H1 (cell line): ENCODE measurements at regions not wholly inside any gene's neighbourhood (a gene's known extent, or its start where the extent isn't known, plus 50 kb on each side); places are given as distances from the start of the nearest gene placed in this dataset.
A peak's percentile ranks its signal among the peaks of the same experiment; 100 is the strongest.

Experiments
- CTCF ChIA-PET: fragments of 300-600 bp; sonication (Branson Sonifier 250); formaldehyde crosslinking; loops from one replicate; lab custom pipeline; 2021; ENCODE audit not compliant: partially characterized antibody; lab: Charles Lee
- POLR2A ChIA-PET: fragments of 300-600 bp; sonication (Branson Sonifier 250); formaldehyde crosslinking; loops from one replicate; lab custom pipeline; 2021; ENCODE audit warnings: inconsistent platforms; ENCODE audit not compliant: partially characterized antibody; lab: Charles Lee
- DNase-seq, 2 experiments: peaks; one replicate each; pipeline versions ENCODE4 v3.0.0 to v3.0.0-alpha.2; 2010 to 2022; ENCODE audit warnings: low spot score in 2 of 2, low read depth in 1 of 2, mixed read lengths in 1 of 2
- FAIRE-seq: peaks from 2 replicates; lab custom pipeline; 2011; peaks lifted over from hg19 to GRCh38; lab: Jason Lieb, UNC
- H2AFZ ChIP-seq: 2 replicates; pipeline ENCODE4 v1.8.1; 2012; ENCODE audit warnings: low read length, inconsistent platforms
- H2AK5ac ChIP-seq: 2 replicates; pipeline ENCODE4 v1.6.1; 2013; ENCODE audit warnings: low read depth, low read length
- H2BK120ac ChIP-seq: replicated peaks from 2 replicates; pipeline ENCODE3; 2013; ENCODE audit warnings: low read depth, low read length, inconsistent platforms
- H2BK12ac ChIP-seq: 2 replicates; pipeline ENCODE4 v1.6.1; 2013; ENCODE audit warnings: low read depth, low read length
- H2BK15ac ChIP-seq: 2 replicates; pipeline ENCODE4 v1.6.1; 2013; ENCODE audit warnings: low read length
- H2BK20ac ChIP-seq: 2 replicates; pipeline ENCODE4 v1.6.1; 2013; ENCODE audit warnings: low read length
- H2BK5ac ChIP-seq: 2 replicates; pipeline ENCODE4 v1.6.1; 2013; ENCODE audit warnings: low read depth, low read length
- H3K14ac ChIP-seq: 2 replicates; pipeline ENCODE4 v1.6.1; 2013; ENCODE audit warnings: inconsistent platforms; ENCODE audit not compliant: insufficient read length
- H3K18ac ChIP-seq: 2 replicates; pipeline ENCODE4 v1.6.1; 2013; ENCODE audit warnings: low read length; ENCODE audit errors: extremely low read depth
- H3K23ac ChIP-seq: 2 replicates; pipeline ENCODE4 v1.6.1; 2013; ENCODE audit warnings: inconsistent platforms; ENCODE audit not compliant: insufficient read length
- H3K23me2 ChIP-seq: 2 replicates; pipeline ENCODE4 v1.6.1; 2013; ENCODE audit warnings: low read depth, low read length
- H3K27ac ChIP-seq: 2 replicates; pipeline ENCODE4 v1.6.1; 2011; ENCODE audit warnings: low read depth, low read length, inconsistent platforms
- H3K27me3 ChIP-seq, 4 experiments: replicated peaks in 1 of 4; 1 replicate in 1 of 4; 2 replicates in 3 of 4; pipeline versions ENCODE4 v1.6.1 to v1.8.1; 2011 to 2013; ENCODE audit warnings: low read length in 3 of 4, mild to moderate bottlenecking in 3 of 4, inconsistent platforms in 2 of 4, mixed read lengths in 2 of 4, moderate library complexity in 1 of 4; ENCODE audit not compliant: control insufficient read depth in 3 of 4, insufficient read depth in 3 of 4; ENCODE audit errors: extremely low read depth in 1 of 4
- H3K36me3 ChIP-seq, 4 experiments: 2 replicates each; pipeline versions ENCODE4 v1.6.1 to v1.8.1; 2011 to 2013; ENCODE audit warnings: mild to moderate bottlenecking in 4 of 4, low read length in 3 of 4, moderate library complexity in 2 of 4, control low read depth in 1 of 4, inconsistent platforms in 1 of 4; ENCODE audit not compliant: insufficient read depth in 4 of 4, control insufficient read depth in 2 of 4
- H3K4ac ChIP-seq: replicated peaks from 2 replicates; pipeline ENCODE3; 2013; ENCODE audit warnings: low read length, low read depth, mixed read lengths, inconsistent platforms; ENCODE audit not compliant: insufficient read length
- H3K4me1 ChIP-seq, 4 experiments: replicated peaks in 1 of 4; 1 replicate in 1 of 4; 2 replicates in 3 of 4; pipeline versions ENCODE4 v1.6.1 to v1.8.1; 2011 to 2013; ENCODE audit warnings: low read length in 3 of 4, inconsistent platforms in 2 of 4, mixed read lengths in 1 of 4; ENCODE audit not compliant: insufficient read depth in 4 of 4, control insufficient read depth in 3 of 4
- H3K4me2 ChIP-seq, 2 experiments: 2 replicates each; pipeline versions ENCODE4 v1.6.1 to v1.8.1; 2011 to 2013; ENCODE audit warnings: low read depth in 2 of 2, low read length in 2 of 2, control low read depth in 1 of 2, inconsistent platforms in 1 of 2, mild to moderate bottlenecking in 1 of 2; ENCODE audit not compliant: insufficient read depth in 1 of 2
- H3K4me3 ChIP-seq, 4 experiments: fragments of 200-600, 300-600 bp in 1 of 4; sonication (generic), shearing (Covaris generic), sonication (Bioruptor Twin) in 1 of 4; 2 replicates each; pipeline versions ENCODE4 v1.5.1 to v1.8.1; 2011 to 2016; ENCODE audit warnings: low read length in 4 of 4, low read depth in 3 of 4, control low read depth in 2 of 4, inconsistent platforms in 2 of 4, mild to moderate bottlenecking in 2 of 4, mixed read lengths in 1 of 4, moderate library complexity in 1 of 4; ENCODE audit not compliant: insufficient read depth in 2 of 4; ENCODE audit errors: extremely low read depth in 1 of 4
- H3K56ac ChIP-seq: replicated peaks from 2 replicates; pipeline ENCODE3; 2013; ENCODE audit warnings: low read depth, mild to moderate bottlenecking, mixed read lengths, low read length, inconsistent platforms; ENCODE audit not compliant: insufficient read length
- H3K79me1 ChIP-seq: 2 replicates; pipeline ENCODE4 v1.6.1; 2013; ENCODE audit warnings: low read depth, low read length, control low read depth
- H3K79me2 ChIP-seq, 2 experiments: 2 replicates each; pipeline versions ENCODE4 v1.6.1 to v1.8.1; 2012 to 2013; ENCODE audit warnings: low read length in 2 of 2, mild to moderate bottlenecking in 2 of 2, inconsistent platforms in 1 of 2; ENCODE audit not compliant: insufficient read depth in 2 of 2, control insufficient read depth in 1 of 2
- H3K9ac ChIP-seq, 4 experiments: replicated peaks in 1 of 4; 1 replicate in 1 of 4; 2 replicates in 3 of 4; pipeline versions ENCODE4 v1.6.1 to v1.8.1; 2011 to 2013; ENCODE audit warnings: low read depth in 3 of 4, low read length in 3 of 4, control low read depth in 2 of 4, mild to moderate bottlenecking in 2 of 4, moderate library complexity in 2 of 4, inconsistent platforms in 1 of 4; ENCODE audit errors: extremely low read depth in 1 of 4
- H3K9me3 ChIP-seq, 2 experiments: 2 replicates each; pipeline versions ENCODE4 v1.6.1 to v1.8.1; 2012 to 2013; ENCODE audit warnings: mild to moderate bottlenecking in 2 of 2, moderate library complexity in 2 of 2, control low read depth in 1 of 2, inconsistent platforms in 1 of 2, low read depth in 1 of 2, low read length in 1 of 2, mixed read lengths in 1 of 2; ENCODE audit not compliant: insufficient read depth in 2 of 2
- H4K20me1 ChIP-seq, 2 experiments: replicated peaks in 1 of 2; 2 replicates each; pipeline versions ENCODE3 to v1.8.1; 2011 to 2013; ENCODE audit warnings: inconsistent platforms in 2 of 2, low read length in 2 of 2, mild to moderate bottlenecking in 1 of 2; ENCODE audit not compliant: insufficient read depth in 2 of 2, control insufficient read depth in 1 of 2
- H4K5ac ChIP-seq: 2 replicates; pipeline ENCODE4 v1.6.1; 2013; ENCODE audit warnings: low read length, low read depth, mixed read lengths, inconsistent platforms; ENCODE audit not compliant: insufficient read length
- H4K8ac ChIP-seq: 2 replicates; pipeline ENCODE4 v1.8.0; 2013; ENCODE audit warnings: mild to moderate bottlenecking, moderate library complexity, low read length, inconsistent platforms; ENCODE audit not compliant: insufficient read depth; ENCODE audit errors: extremely low read depth
- H4K91ac ChIP-seq: replicated peaks from 2 replicates; pipeline ENCODE3; 2013; ENCODE audit warnings: low read length, mixed read lengths, inconsistent platforms; ENCODE audit not compliant: insufficient read length
- ASH2L ChIP-seq: fragments of 200-600, 300-600 bp; sonication (generic); IDR thresholded peaks from one replicate; pipeline ENCODE4 v1.7.1; 2017; ENCODE audit warnings: low read length
- BACH1 ChIP-seq: IDR thresholded peaks from 2 replicates; pipeline ENCODE4 v1.6.1; 2012; ENCODE audit warnings: low read length, improper control_type of control experiment
- GTF2F1 ChIP-seq: IDR thresholded peaks from 2 replicates; pipeline ENCODE4 v1.6.1; 2012; ENCODE audit warnings: low read depth, low read length, improper control_type of control experiment, borderline replicate concordance
- HDAC6 ChIP-seq: IDR thresholded peaks from one replicate; pipeline ENCODE4 v1.7.1; 2012; ENCODE audit warnings: low read depth, mild to moderate bottlenecking, inconsistent platforms, low read length, moderate library complexity
- KDM4A ChIP-seq: IDR thresholded peaks from one replicate; pipeline ENCODE4 v1.7.1; 2012; ENCODE audit warnings: low read depth, mild to moderate bottlenecking, moderate library complexity, low read length, inconsistent platforms; ENCODE audit not compliant: severe bottlenecking
- NRF1 ChIP-seq: IDR thresholded peaks from 2 replicates; pipeline ENCODE4 v1.6.1; 2011; ENCODE audit warnings: mild to moderate bottlenecking, low read depth, low read length, improper control_type of control experiment
- PHF8 ChIP-seq: fragments of 200-600 bp; sonication (generic); conservative IDR thresholded peaks from 2 replicates; pipeline ENCODE4 v1.7.1; 2012; ENCODE audit warnings: low read depth, mild to moderate bottlenecking, inconsistent platforms, low read length, moderate library complexity
- RAD21 ChIP-seq, 2 experiments: IDR thresholded peaks in 1 of 2; conservative IDR thresholded peaks in 1 of 2; 2 replicates each; pipeline ENCODE4 v1.6.1; 2011; ENCODE audit warnings: low read depth in 2 of 2, low read length in 2 of 2, improper control_type of control experiment in 1 of 2, inconsistent platforms in 1 of 2, mild to moderate bottlenecking in 1 of 2, moderate library complexity in 1 of 2
- SIN3A ChIP-seq, 2 experiments: IDR thresholded peaks in 1 of 2; conservative IDR thresholded peaks in 1 of 2; 2 replicates each; pipeline ENCODE4 v1.6.1; 2011 to 2012; ENCODE audit warnings: low read length in 2 of 2, improper control_type of control experiment in 1 of 2, low read depth in 1 of 2, mild to moderate bottlenecking in 1 of 2
- SIRT6 ChIP-seq: IDR thresholded peaks from one replicate; pipeline ENCODE4 v1.7.1; 2012; ENCODE audit warnings: low read length, inconsistent platforms
- SIX5 ChIP-seq: IDR thresholded peaks from 2 replicates; pipeline ENCODE4 v1.6.1; 2011; ENCODE audit warnings: mild to moderate bottlenecking, low read depth, low read length
- TAF1 ChIP-seq: IDR thresholded peaks from 2 replicates; pipeline ENCODE4 v1.6.1; 2011; ENCODE audit warnings: mild to moderate bottlenecking, low read depth, low read length
- WGBS, 2 experiments: shearing (Covaris generic) in 1 of 2; methylation state at CpG; one replicate each; pipeline versions ENCODE4 v1.1.6 to v1.1.7; 2013 to 2015; ENCODE audit warnings: low lambda C conversion rate in 2 of 2, mixed read lengths in 2 of 2, inconsistent platforms in 1 of 2, low coverage in 1 of 2, missing lambda C conversion rate in 1 of 2; ENCODE audit not compliant: insufficient replicate concordance in 2 of 2, insufficient coverage in 1 of 2, insufficient read length in 1 of 2; ENCODE audit errors: extremely low coverage in 1 of 2, missing lambda C conversion rate in 1 of 2; 5-methylcytosine and 5-hydroxymethylcytosine counted together
- TF ChIP-seq, protein P1 (sequence below): IDR thresholded peaks from 2 replicates; pipeline ENCODE4 v1.6.1; 2012; ENCODE audit warnings: low read length, inconsistent platforms

DNA sequence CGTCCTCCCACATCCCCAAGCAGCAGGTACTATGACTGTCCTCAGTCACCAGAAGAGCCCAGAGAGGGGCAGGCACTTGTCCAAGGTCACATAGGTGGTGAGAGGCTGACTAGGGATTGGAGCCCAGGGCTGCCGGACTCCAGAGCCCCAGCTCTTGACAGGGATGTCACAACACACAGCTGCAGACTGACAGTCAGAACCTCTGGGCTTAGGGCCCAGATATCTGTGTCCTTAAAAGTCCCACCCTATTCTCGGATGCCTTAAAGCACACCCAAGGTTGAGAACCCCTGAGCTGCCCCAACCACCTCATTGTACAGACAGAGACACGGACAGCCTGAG is 622.9 kb downstream of the MATN1 start:
- POLR2A ChIA-PET: no interaction called here
- no peak overlapping the region for H2BK12ac ChIP-seq
- H3K4ac ChIP-seq: no peak overlapping the region
- H3K79me1 ChIP-seq: no peaks in the 10 kb centered on the region
- H3K9me3 ChIP-seq: no peaks in the 10 kb centered on the region
- FAIRE-seq (no peak), DNase-seq (no peak)
- H3K23me2 ChIP-seq: no peaks in the 10 kb centered on the region
- H2BK15ac ChIP-seq: 0 out of 2 replicates have a peak overlapping the region, but pooled peaks have one; percentile 3
- no peaks in the 10 kb centered on the region for H4K20me1 ChIP-seq
- H3K27me3 ChIP-seq: no peaks in the 10 kb centered on the region
- H3K36me3 ChIP-seq: no peaks in the 10 kb centered on the region
- H4K5ac ChIP-seq: no peak overlapping the region
- no peak overlapping the region for H2BK120ac ChIP-seq
- no peak overlapping the region for H3K27ac ChIP-seq
- no peak overlapping the region for H2AK5ac ChIP-seq
- CTCF ChIA-PET: interaction anchor here (0.6 to 1.6 kb wide), 6 partner anchors 10 to 399 kb away, joined by 3 to 6 read pairs (median 3); no protein-coding TSS in a partner anchor
- H2AFZ ChIP-seq: no peak overlapping the region
- H3K4me3 ChIP-seq: no peak overlapping the region
- H3K79me2 ChIP-seq: no peaks in the 10 kb centered on the region
- H3K4me2 ChIP-seq: no peak overlapping the region
- H3K14ac ChIP-seq: no peak overlapping the region
- H2BK5ac ChIP-seq: peak overlapping the region; percentile 40; the same call in 1 of the 2 replicates
- no peak overlapping the region for H3K9ac ChIP-seq
- peaks cover 0 to 3% (median 0%) of the 10 kb centered on the region in 4 experiments; a peak in 1 of 7 replicates for H3K4me1 ChIP-seq
- 93% methylated on average over 4 of the region's 4 CpGs; no CpG with 5 or more reads in 1 of the 2 experiments for WGBS, 2 experiments
- no peak overlapping the region for H3K23ac ChIP-seq
- no peak overlapping the region for H3K56ac ChIP-seq
- no peak overlapping the region; the same call in 1 of the 2 replicates for H4K8ac ChIP-seq
- no peak overlapping the region for H4K91ac ChIP-seq
- H2BK20ac ChIP-seq: no peak overlapping the region
- H3K18ac ChIP-seq: no peak overlapping the region
- TF ChIP-seq GTF2F1 (no peak), KDM4A (no peak), PHF8 (no peak), RAD21 (IDR thresholded peaks at IDR 0.05 in 1 of 2, conservative IDR thresholded peaks at IDR 0.05 in 1 of 2; ENCODE audit: low read depth in 2 of 2, low read length in 2 of 2) (no peak), SIRT6 (no peak), NRF1 (no peak), BACH1 (no peak), ASH2L (no peak), TAF1 (no peak), SIN3A (conservative IDR thresholded peaks at IDR 0.05 in 1 of 2, IDR thresholded peaks at IDR 0.05 in 1 of 2; ENCODE audit: low read depth in 1 of 2, low read length in 2 of 2) (no peak), HDAC6 (no peak), SIX5 (no peak)
- TF ChIP-seq, protein P1, sequence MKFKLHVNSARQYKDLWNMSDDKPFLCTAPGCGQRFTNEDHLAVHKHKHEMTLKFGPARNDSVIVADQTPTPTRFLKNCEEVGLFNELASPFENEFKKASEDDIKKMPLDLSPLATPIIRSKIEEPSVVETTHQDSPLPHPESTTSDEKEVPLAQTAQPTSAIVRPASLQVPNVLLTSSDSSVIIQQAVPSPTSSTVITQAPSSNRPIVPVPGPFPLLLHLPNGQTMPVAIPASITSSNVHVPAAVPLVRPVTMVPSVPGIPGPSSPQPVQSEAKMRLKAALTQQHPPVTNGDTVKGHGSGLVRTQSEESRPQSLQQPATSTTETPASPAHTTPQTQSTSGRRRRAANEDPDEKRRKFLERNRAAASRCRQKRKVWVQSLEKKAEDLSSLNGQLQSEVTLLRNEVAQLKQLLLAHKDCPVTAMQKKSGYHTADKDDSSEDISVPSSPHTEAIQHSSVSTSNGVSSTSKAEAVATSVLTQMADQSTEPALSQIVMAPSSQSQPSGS: no peak
